GM19463 (cell line): ENCODE measurements at regions not wholly inside any gene's neighbourhood (a gene's known extent, or its start where the extent isn't known, plus 50 kb on each side); places are given as distances from the start of the nearest gene placed in this dataset.
"Not testable (repeated sequence)": the region's sequence is repeated elsewhere in the genome, so short reads cannot be mapped to it uniquely, and the experiment has no call there.

Experiments used
- ATAC-seq: cut with Tn5 transposase; IDR thresholded peaks from one replicate; pipeline ENCODE4 v1.9.1; 2021; ENCODE audit warnings: mild to moderate bottlenecking, moderate library complexity; ENCODE audit not compliant: unreplicated experiment

DNA sequence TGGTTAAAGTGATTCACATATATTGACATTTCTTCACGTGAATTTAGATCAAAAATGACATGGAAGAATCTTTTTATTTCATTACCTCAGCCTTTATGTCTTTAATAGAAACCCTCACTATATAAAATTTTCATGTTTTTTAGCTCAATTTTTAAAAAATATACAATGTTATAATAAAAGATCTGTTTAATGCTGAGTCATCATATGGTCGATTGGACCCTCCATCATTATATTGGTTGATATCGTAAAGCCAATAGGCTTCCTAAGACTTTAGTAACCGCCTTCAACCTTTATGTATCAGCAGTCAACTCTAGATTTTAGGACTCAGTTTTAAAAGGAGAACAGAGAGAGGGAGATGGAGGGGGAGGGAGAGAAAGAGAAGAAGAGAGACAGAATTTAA lies 162.3 kb upstream of the FERD3L start:
- no peak for ATAC-seq

GRCh38 chr7:19305698-19306097 lies 160.5 kb upstream of the FERD3L start:
- no peak for ATAC-seq

DNA sequence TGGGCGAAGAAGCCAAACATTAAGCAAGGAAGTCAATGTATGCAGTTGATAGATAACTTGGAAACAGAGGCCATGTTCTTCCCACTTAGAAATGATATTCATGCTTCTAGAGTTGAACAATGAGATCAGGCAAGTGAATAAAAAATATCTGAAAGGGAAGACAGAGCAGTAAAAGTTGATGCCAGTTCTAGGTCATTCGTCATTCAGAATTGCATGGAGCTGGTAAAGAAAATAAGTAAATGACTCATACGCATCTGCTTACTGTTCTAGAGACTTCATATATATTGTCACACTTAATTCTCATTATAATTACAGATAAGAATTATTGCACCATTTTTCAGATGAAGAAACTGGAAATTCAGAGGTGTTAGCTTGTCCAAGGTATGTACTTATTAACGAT lies 158.9 kb upstream of the FERD3L start:
- no peak for ATAC-seq

DNA sequence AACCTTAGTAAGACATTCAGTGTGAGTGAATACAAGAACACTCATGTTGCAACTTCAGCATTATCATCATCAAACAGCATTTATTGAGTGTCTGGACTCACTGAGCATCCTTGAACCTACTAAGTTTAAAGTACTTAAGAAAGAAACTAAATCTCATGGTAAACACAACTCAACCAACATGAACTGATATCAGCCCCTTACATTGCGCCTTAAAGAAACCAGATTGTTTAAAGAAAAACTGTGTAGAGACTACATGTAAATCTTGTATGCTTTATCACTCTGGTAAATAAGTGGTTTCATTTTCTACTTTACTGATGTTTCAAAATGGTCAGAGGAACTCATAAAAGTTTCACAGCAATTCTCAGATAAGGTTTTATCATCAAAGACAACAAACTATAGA lies 157.5 kb upstream of the FERD3L start:
- no peak for ATAC-seq

DNA sequence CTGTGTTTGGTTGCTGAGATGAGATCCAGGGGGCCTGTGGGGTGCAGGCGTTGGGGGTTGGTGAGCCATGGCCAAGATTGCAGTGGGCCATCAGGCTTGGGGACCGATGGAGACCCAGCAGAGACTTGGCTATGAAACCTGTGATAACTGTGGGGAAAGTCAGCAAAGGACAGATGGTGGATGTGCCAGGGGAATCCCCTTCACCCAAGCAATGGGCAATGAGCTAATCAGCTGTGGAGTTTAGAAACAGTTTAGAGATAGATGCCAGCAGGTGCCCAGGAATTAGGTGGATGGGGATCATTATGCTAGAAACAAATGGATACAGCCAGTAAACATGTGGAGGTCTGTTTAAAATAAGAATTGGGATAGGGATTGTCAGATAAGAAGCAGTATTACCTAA lies 151.4 kb upstream of the FERD3L start:
- ATAC-seq = peak; percentile 50

DNA sequence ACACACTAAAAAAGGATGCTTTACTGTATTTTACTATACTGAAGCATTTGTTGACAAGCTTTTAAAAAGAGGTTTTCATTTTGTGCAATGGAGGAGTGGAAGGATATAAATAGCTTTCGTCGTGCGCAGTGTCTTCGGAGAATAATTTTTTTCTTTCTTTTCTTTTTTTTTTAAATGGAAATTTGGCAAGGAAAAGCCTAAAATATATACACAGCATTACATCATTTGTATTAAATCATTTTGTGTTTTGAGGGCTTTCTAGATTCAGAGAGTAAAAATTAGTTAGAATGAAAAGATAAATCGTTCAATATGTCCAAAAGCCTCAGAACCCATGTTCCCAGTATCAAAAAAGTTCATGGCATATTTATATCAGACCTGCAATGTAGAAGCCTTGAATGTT lies 150.2 kb upstream of the FERD3L start:
- ATAC-seq = no peak

GRCh38 chr7:19294619-19295018 lies 149.4 kb upstream of the FERD3L start:
- no peak for ATAC-seq

- no peak for ATAC-seq
These were observed 148.2 kb upstream of the FERD3L start for GRCh38 chr7:19293431-19293830.

DNA sequence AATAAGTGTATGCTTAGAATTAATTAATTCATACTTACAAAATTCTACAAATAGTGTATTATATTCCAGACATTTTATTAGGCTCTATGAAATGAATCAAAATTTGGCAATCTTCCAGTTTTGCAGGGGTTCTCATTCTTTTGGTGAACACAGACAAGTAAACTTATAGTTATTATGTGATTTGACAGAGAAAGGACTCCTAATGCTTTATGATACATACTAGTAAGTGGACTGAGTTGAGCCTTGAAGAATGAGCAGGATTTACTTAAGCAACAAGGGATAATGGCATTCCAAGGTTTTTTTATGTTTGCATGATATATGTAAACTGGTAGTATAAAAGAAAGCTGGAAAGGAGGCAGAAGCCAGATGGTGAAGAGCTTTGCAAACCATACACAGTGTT lies 145.7 kb upstream of the FERD3L start:
- no peak for ATAC-seq

DNA sequence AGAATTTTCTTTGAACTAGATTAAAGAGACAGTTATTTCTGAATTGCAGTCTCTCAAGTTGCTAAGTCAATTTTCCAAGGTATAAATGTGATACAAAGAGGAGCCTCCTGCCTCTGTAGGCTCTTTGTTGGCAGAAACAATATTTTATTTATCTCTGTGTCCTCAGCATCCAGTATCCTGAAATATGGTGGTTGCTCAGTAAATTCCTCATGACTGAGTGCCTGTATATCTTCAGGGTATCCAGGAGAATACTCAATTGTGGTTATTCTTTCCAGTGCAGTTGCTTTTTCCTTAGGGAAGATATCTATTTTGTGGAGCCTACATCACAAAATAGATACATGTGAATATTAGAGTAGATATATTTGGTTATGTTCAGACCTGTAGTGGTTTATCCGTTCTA lies 144.8 kb upstream of the FERD3L start:
- ATAC-seq = no peak

DNA sequence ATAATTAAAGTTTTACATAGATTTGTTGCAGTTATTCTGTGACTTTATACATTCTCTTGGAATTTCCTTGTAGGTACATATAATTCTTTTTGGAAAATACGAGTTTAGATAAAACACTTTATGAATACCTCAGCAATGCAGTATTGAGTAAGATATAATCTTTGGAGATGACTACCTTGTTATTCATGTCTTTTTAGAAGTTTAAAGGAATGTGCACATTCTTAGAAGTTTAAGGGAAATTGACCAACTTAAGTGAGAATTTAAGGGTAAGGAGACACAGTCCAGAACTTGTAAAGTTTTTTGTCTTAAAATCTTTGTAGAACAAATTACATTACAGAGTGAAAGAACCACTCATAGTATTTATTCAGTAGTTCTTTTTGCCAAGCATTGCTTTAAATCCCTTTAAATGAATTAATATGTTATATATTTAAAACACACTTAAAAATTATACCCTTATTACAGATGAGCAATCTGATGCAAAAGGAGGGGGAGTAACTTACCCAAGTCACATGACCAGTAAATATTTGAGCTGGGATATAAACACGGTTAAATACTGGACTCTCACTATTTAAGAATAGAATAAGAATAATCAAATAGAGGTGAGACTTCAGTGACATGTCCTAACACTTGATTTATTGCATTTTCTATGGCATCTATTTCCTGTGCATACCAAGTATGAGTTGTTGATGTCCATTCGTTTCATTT lies 139.5 kb upstream of the FERD3L start:
- ATAC-seq = no peak

GRCh38 chr7:19284136-19284535 lies 138.9 kb upstream of the FERD3L start:
- no peak for ATAC-seq

GRCh38 chr7:19275000-19275399 lies 129.8 kb upstream of the FERD3L start:
- no peak for ATAC-seq

- not testable (repeated sequence) for ATAC-seq
These were observed 127.1 kb upstream of the FERD3L start for GRCh38 chr7:19272329-19272728.

DNA sequence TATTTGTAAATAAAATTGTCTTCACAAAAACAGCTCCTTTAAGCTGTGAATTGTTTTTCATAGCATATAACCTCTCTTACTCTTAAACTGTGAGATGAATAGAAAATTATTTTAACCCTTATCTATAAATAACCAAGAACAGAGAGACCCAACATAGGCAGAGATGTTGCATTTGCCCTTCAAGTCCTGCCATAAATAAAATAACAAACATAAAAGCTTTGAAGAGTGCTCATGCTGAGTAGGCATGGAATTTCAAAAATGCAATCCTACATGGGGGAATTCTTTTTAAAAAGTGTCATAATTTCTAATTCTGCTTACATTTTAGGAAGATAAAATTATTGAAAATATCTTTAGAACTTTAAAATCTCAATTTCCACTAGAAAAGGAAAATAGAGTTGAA lies 124.1 kb upstream of the FERD3L start:
- ATAC-seq = no peak

GRCh38 chr7:19268737-19269136 lies 123.5 kb upstream of the FERD3L start:
- no peak for ATAC-seq

- ATAC-seq = no peak
These were observed 117.6 kb upstream of the FERD3L start for GRCh38 chr7:19262826-19263225.

- ATAC-seq = no peak
These were observed 104.1 kb upstream of the FERD3L start for GRCh38 chr7:19249281-19249680.

- no peak for ATAC-seq
These were observed 103.5 kb upstream of the FERD3L start for GRCh38 chr7:19248681-19249080.

DNA sequence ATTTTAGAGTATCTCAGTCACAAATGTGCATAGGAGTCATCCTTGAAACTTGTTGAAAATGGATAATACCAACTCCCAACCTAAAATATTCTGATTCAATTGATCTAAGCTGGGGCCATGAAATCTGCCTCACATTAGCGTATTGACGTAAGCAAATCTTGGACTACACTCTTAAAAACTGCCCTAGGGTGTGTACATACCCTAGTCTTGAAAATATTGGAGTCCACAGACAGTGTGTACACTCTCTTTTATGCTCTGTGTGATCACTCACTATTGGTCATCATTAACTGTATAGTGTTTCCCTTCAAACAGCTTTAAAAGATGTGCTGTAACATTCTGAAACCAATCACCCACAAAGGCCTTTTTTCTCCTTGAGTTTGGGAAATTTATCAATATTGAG lies 102.9 kb upstream of the FERD3L start:
- ATAC-seq = no peak

- no peak for ATAC-seq
These were observed 101.8 kb upstream of the FERD3L start for GRCh38 chr7:19247017-19247416.

GRCh38 chr7:19242246-19242645 lies 97.0 kb upstream of the FERD3L start:
- ATAC-seq = no peak

DNA sequence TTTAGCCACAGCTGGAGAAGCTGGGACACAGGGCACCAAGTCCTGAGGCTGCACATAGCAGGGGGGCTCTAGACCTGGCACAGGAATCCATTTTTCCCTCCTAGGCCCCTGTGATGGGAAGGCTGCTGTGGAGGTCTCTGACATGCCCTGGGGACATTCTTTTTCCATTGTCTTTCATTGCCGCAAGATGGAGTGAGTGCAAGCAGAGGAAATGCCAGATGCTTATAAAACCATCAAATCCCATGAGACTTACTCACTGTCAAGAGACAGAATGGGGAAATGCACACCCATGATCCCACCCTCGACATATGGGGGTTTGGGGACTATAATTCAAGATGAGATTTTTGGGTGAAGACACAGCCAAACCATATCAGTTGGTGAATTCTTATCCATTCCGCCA lies 94.7 kb upstream of the FERD3L start:
- no peak for ATAC-seq
